C4-2B (cell line): ENCODE measurements at regions not wholly inside any gene's neighbourhood (a gene's known extent, or its start where the extent isn't known, plus 50 kb on each side); places are given as distances from the start of the nearest gene placed in this dataset.

Experiments
- CTCF ChIP-seq: fragments of 450-650 bp; conservative IDR thresholded peaks from 2 replicates; pipeline ENCODE4 v1.5.1; 2017; ENCODE audit warnings: mild to moderate bottlenecking
- ZFX ChIP-seq: fragments of 450-650 bp; IDR thresholded peaks from 2 replicates; pipeline ENCODE4 v1.6.1; 2017

GRCh38 chr6:95404777-95405176, 172.6 kb upstream of the MANEA start:
- TF ChIP-seq CTCF (no peak), ZFX (no peak)
